DND-41 (cell line): ENCODE measurements at regions not wholly inside any gene's neighbourhood (a gene's known extent, or its start where the extent isn't known, plus 50 kb on each side); places are given as distances from the start of the nearest gene placed in this dataset.

Experiments used
- ATAC-seq: fragments of 200-7000 bp; cut with Tn5 transposase; 3 replicates; pipeline ENCODE4 v1.9.1; 2021; ENCODE audit warnings: low read depth; ENCODE audit not compliant: insufficient read depth
- DNase-seq: peaks from one replicate; pipeline ENCODE4 v3.0.0-alpha.2; 2020
- H2AFZ ChIP-seq: 2 replicates; pipeline ENCODE4 v1.6.0; 2012; ENCODE audit warnings: low read depth, low read length
- H3K27ac ChIP-seq: 2 replicates; pipeline ENCODE4 v1.5.1; 2012; ENCODE audit warnings: low read length, inconsistent platforms
- H3K27me3 ChIP-seq: fragments of 200-600 bp; sonication (generic); 2 replicates; pipeline ENCODE4 v1.6.0; 2012; ENCODE audit warnings: low read length, mild to moderate bottlenecking, inconsistent platforms; ENCODE audit not compliant: insufficient read depth, poor library complexity
- H3K36me3 ChIP-seq: 2 replicates; pipeline ENCODE4 v1.5.1; 2012; ENCODE audit warnings: low read length, inconsistent platforms; ENCODE audit not compliant: insufficient read depth
- H3K4me1 ChIP-seq: 2 replicates; pipeline ENCODE4 v1.5.1; 2012; ENCODE audit warnings: mild to moderate bottlenecking, low read length; ENCODE audit not compliant: insufficient read depth
- H3K4me2 ChIP-seq: 2 replicates; pipeline ENCODE4 v1.6.0; 2012; ENCODE audit warnings: mild to moderate bottlenecking, moderate library complexity, low read length, inconsistent platforms; ENCODE audit not compliant: insufficient read depth
- H3K4me3 ChIP-seq, 2 experiments: fragments of 200-600 bp in 1 of 2; shearing (Covaris generic) in 1 of 2; 2 replicates each; pipeline ENCODE4 v1.5.1; 2012 to 2016; ENCODE audit warnings: inconsistent platforms in 2 of 2, low read length in 2 of 2, mild to moderate bottlenecking in 2 of 2, low read depth in 1 of 2, moderate library complexity in 1 of 2
- H3K79me2 ChIP-seq: 2 replicates; pipeline ENCODE4 v1.6.0; 2012; ENCODE audit warnings: low read length, inconsistent platforms; ENCODE audit not compliant: insufficient read depth
- H3K9ac ChIP-seq: 2 replicates; pipeline ENCODE4 v1.6.0; 2012; ENCODE audit warnings: low read depth, mild to moderate bottlenecking, inconsistent platforms, low read length, moderate library complexity
- H3K9me3 ChIP-seq: 2 replicates; pipeline ENCODE4 v1.5.1; 2012; ENCODE audit warnings: low read length, moderate library complexity, mild to moderate bottlenecking, inconsistent platforms; ENCODE audit not compliant: insufficient read depth, severe bottlenecking
- H4K20me1 ChIP-seq: 2 replicates; pipeline ENCODE4 v1.6.0; 2012; ENCODE audit warnings: low read length; ENCODE audit not compliant: insufficient read depth
- EZH2 ChIP-seq: IDR thresholded peaks from 3 replicates; pipeline ENCODE4 v1.6.1; 2012; ENCODE audit warnings: borderline replicate concordance, low read depth, mild to moderate bottlenecking, moderate library complexity, low read length, inconsistent platforms; ENCODE audit not compliant: severe bottlenecking
- TF ChIP-seq, protein P1 (sequence below): IDR thresholded peaks from 2 replicates; pipeline ENCODE4 v1.5.1; 2012; ENCODE audit warnings: borderline replicate concordance, low read length, moderate library complexity, mild to moderate bottlenecking; ENCODE audit not compliant: poor library complexity, severe bottlenecking; ENCODE audit errors: extremely low read depth

DNA sequence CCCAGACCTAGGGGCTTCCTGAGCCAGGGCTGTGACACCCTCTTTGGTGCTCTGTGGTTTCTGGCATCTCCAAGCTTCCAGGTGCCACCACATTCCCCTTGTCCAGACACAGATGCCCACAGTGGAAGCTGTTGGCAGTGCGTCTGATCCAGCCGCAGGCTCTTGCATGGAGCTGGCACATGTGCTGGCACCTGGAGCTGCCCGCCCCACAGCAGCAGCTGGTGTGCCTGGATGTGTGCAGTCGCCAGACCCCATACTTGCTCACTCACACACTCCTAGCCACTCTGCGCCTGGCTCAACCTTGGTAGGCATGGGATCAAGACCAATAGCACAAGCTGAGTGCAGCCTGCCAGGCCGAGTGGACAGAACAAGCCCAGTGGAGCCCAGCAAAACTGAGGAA lies 106.5 kb downstream of the LYZL1 start:
- TF ChIP-seq, protein P1, sequence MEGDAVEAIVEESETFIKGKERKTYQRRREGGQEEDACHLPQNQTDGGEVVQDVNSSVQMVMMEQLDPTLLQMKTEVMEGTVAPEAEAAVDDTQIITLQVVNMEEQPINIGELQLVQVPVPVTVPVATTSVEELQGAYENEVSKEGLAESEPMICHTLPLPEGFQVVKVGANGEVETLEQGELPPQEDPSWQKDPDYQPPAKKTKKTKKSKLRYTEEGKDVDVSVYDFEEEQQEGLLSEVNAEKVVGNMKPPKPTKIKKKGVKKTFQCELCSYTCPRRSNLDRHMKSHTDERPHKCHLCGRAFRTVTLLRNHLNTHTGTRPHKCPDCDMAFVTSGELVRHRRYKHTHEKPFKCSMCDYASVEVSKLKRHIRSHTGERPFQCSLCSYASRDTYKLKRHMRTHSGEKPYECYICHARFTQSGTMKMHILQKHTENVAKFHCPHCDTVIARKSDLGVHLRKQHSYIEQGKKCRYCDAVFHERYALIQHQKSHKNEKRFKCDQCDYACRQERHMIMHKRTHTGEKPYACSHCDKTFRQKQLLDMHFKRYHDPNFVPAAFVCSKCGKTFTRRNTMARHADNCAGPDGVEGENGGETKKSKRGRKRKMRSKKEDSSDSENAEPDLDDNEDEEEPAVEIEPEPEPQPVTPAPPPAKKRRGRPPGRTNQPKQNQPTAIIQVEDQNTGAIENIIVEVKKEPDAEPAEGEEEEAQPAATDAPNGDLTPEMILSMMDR, result no peak
- no peak for TF ChIP-seq EZH2
- no peaks in the 10 kb centered on the region for H3K9me3 ChIP-seq
- no peaks in the 10 kb centered on the region for H3K79me2 ChIP-seq
- DNase-seq (no peak), ATAC-seq (no peak)
- no peak overlapping the region for H3K4me2 ChIP-seq
- H3K4me3 ChIP-seq, result no peak overlapping the region
- no peak overlapping the region for H3K9ac ChIP-seq
- H3K36me3 ChIP-seq, result no peaks in the 10 kb centered on the region
- no peaks in the 10 kb centered on the region for H3K4me1 ChIP-seq
- H2AFZ ChIP-seq, result no peak overlapping the region
- H3K27ac ChIP-seq, result no peak overlapping the region
- no peaks in the 10 kb centered on the region for H4K20me1 ChIP-seq
- H3K27me3 ChIP-seq, result no peaks in the 10 kb centered on the region

DNA sequence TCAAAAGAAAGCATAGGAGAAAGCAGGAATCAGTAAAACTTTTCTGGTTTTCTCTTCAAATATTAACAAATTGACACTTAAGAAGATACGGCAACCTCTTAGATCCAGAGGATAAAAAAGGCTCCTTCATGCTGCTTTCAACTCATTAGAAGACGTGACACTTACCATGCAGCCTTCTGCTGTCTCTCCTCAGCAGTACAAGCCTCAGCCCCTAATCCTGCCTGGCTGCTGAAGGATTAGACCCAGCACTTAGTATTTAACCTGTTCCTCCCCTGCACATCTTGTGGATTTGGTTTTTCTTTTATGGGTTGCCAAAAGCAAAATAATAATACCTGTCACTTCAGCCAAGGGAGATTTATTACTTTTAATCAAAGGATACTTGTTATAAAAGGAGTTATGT lies 108.4 kb downstream of the LYZL1 start:
- no peak overlapping the region for H2AFZ ChIP-seq

DNA sequence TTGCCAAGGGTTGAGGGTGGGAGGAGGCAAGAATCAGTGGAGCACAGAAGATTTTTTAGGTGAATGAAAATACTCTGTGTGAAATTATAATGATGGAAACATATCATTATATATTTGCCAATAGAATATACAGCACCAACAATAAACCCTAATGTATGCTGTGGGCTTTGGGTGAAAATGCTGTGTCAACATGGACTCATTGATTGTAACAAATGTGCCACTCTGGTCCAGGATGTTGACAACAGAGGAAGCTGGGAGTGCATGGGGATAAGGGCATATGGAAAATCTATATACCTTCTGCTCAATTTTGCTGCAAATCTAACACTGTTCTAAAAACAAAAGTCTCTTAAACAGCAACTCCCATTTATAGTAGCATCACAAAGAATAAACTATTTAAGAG lies 114.3 kb downstream of the LYZL1 start:
- no peak for TF ChIP-seq EZH2
- Histone ChIP-seq H3K4me2 (no peak overlapping the region), H4K20me1 (no peaks in the 10 kb centered on the region), H3K4me3 (no peak overlapping the region), H2AFZ (no peak overlapping the region), H3K27me3 (no peaks in the 10 kb centered on the region), H3K4me1 (no peaks in the 10 kb centered on the region), H3K79me2 (no peaks in the 10 kb centered on the region), H3K36me3 (no peaks in the 10 kb centered on the region), H3K9ac (no peak overlapping the region), H3K9me3 (peaks cover 15% of the 10 kb centered on the region), H3K27ac (no peak overlapping the region)
- DNase-seq, result no peak
- no peak for ATAC-seq

More for the DNA sequence above, 108.4 kb downstream of the LYZL1 start:
- Histone ChIP-seq H3K4me1 (no peaks in the 10 kb centered on the region), H3K9ac (no peak overlapping the region), H3K4me3 (no peak overlapping the region), H4K20me1 (no peaks in the 10 kb centered on the region), H3K27ac (no peak overlapping the region), H3K4me2 (no peak overlapping the region), H3K79me2 (no peaks in the 10 kb centered on the region), H3K27me3 (no peaks in the 10 kb centered on the region), H3K9me3 (no peaks in the 10 kb centered on the region), H3K36me3 (no peaks in the 10 kb centered on the region)
- ATAC-seq (no peak), DNase-seq (no peak)
- TF ChIP-seq EZH2, result no peak
- TF ChIP-seq, protein P1, result no peak

DNA sequence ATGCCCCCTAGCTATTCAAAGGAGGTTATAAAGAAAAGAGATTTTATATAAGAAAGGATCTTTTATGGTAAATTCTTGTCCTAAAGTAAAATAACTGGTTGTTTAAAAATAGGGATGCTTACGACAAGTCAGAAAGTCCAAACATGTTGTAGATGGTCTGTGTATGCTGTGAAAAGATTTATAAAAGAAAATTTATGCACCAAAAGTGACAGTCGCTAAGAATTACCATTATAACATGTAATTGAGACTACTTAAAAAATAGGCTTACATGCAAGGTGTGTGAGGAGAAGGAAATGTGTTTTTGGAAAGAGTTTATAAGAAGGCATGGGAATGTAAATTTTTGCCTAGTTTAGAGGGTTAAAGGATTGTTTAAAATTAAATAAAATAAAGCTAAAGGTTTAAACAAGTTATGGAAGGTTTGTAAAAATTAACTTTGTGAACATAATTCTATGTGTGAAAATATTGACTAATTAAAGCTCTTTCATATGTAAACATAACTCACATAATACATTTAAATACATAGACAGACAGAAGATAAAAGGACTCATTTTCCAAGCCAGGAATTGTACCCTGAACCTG lies 118.5 kb downstream of the LYZL1 start:
- Histone ChIP-seq H3K4me1 (peaks cover 29% of the 10 kb centered on the region), H3K27me3 (no peaks in the 10 kb centered on the region), H3K79me2 (peaks cover 33% of the 10 kb centered on the region), H3K27ac (no peak overlapping the region), H2AFZ (no peak overlapping the region), H4K20me1 (no peaks in the 10 kb centered on the region; the same call in 1 of the 2 replicates), H3K4me2 (no peak overlapping the region), H3K36me3 (peaks cover 3% of the 10 kb centered on the region; the same call in 1 of the 2 replicates), H3K4me3 (no peak overlapping the region), H3K9me3 (peaks cover 21% of the 10 kb centered on the region), H3K9ac (no peak overlapping the region)
- DNase-seq, result no peak
- no peak for ATAC-seq
- no peak for TF ChIP-seq EZH2
- TF ChIP-seq, protein P1, result no peak
